ENCODE measurements at regions not wholly inside any gene's neighbourhood (a gene's known extent, or its start where the extent isn't known, plus 50 kb on each side); places are given as distances from the start of the nearest gene placed in this dataset.

- Mint-ChIP-seq H3K27ac (no peak overlapping the region), H3K4me1 (ENCODE audit: low read depth) (no peaks in the 10 kb centered on the region), H3K4me3 (no peak overlapping the region), H3K9me3 (no peaks in the 10 kb centered on the region), H3K36me3 (ENCODE audit: insufficient read depth in 2 of 2) (no peaks in the 10 kb centered on the region), H3K27me3 (ENCODE audit: low read depth) (no peaks in the 10 kb centered on the region)
- DNase-seq (no peak), ATAC-seq (replicated peaks in 1 of 2) (no peak)
Observed at GRCh38 chr12:127054531-127054930, 1212.4 kb upstream of the TMEM132C start.

DNA sequence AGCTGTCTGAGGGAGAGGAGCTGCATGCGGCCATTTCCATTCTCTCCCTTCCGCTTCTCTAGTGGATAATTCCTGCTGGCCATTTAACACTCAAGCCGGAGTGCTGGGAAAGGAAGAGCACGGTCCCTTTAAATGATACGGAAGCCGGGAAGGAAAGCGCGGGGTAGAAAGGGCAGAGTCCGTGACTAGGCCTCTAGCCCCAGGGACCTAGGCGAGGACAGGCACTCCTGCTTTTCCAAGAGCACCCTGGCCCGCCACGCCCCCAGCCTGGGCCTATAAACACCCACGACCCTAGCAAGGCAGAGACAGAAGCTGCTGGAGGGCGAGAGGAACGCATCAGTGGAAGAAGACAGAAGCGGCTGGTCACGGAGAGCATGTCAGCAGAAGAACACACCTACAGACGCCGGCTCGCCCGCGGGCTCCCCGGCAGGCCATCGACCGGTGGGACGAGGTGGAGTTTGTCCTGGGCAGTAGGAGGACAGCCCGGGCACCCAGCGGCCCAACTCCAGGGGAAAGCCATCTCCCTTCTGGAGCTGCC, 1206.6 kb upstream of the TMEM132C start:
- DNase-seq (no peak), ATAC-seq (replicated peaks in 1 of 2) (no peak)
- Mint-ChIP-seq H3K36me3 (ENCODE audit: insufficient read depth in 2 of 2) (peaks cover 0 to 1% of the 10 kb centered on the region in 2 donors), H3K9me3 (no peaks in the 10 kb centered on the region), H3K4me3 (no peak overlapping the region), H3K4me1 (ENCODE audit: low read depth) (no peaks in the 10 kb centered on the region), H3K27me3 (ENCODE audit: low read depth) (no peaks in the 10 kb centered on the region), H3K27ac (no peak overlapping the region)

- Mint-ChIP-seq H3K27me3 (ENCODE audit: low read depth) (no peaks in the 10 kb centered on the region), H3K9me3 (no peaks in the 10 kb centered on the region), H3K4me3 (no peak overlapping the region), H3K27ac (no peak overlapping the region), H3K4me1 (ENCODE audit: low read depth) (no peaks in the 10 kb centered on the region), H3K36me3 (ENCODE audit: insufficient read depth in 2 of 2) (peaks cover 0 to 1% of the 10 kb centered on the region in 2 donors)
- ATAC-seq (replicated peaks in 1 of 2) (no peak), DNase-seq (no peak)
Observed at GRCh38 chr12:127060933-127061332, 1206.0 kb upstream of the TMEM132C start.

DNA sequence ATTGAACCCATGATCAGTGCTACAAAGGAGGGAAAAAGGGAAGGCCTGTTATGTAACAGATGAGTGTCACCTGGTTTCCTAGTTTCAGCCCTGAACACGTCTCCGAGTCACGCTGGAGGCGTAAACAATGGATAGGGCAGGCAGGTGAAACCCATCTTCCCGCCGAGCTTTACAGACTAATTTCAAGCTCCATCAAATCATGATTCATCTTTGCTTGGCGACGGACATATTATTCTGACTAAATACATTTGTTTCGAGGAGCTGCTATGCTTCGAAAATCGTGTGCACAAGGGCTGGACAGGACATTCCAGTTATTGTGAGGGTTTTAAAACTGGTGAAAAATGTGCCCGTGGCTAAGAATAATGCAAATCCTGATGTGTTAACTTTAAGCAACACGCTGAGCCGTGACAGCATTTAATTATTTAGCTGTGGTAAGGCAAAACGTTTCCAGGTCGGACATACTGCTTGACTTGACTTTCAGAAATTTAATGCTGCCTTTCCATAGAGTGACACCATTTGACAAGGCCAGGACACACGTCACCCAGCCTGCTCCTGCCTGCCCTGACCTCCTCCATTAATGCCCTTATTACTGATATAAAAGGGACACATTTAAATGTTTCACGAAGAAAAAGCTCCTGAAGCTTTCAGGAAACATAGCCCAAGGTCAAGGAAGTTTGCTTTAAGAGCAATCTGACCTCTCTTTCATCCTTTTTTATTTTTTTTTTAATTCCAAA, 1203.5 kb upstream of the TMEM132C start:
- DNase-seq (no peak), ATAC-seq (replicated peaks in 1 of 2) (no peak)
- Mint-ChIP-seq H3K4me3 (no peak overlapping the region), H3K4me1 (ENCODE audit: low read depth) (no peaks in the 10 kb centered on the region), H3K36me3 (ENCODE audit: insufficient read depth in 2 of 2) (peaks cover 0 to 1% of the 10 kb centered on the region in 2 donors), H3K27me3 (ENCODE audit: low read depth) (no peaks in the 10 kb centered on the region), H3K27ac (no peak overlapping the region), H3K9me3 (no peaks in the 10 kb centered on the region)

GRCh38 chr12:127064207-127064606, 1202.8 kb upstream of the TMEM132C start:
- H3K36me3 Mint-ChIP-seq (ENCODE audit: insufficient read depth in 2 of 2): peaks cover 0 to 1% of the 10 kb centered on the region in 2 donors
- ATAC-seq (replicated peaks in 1 of 2) (no peak), DNase-seq (no peak)
- no peaks in the 10 kb centered on the region for H3K9me3 Mint-ChIP-seq
- H3K27ac Mint-ChIP-seq: no peak overlapping the region
- H3K4me3 Mint-ChIP-seq: no peak overlapping the region
- H3K27me3 Mint-ChIP-seq (ENCODE audit: low read depth): no peaks in the 10 kb centered on the region
- no peaks in the 10 kb centered on the region for H3K4me1 Mint-ChIP-seq (ENCODE audit: low read depth)

GRCh38 chr12:127065595-127065994, 1201.4 kb upstream of the TMEM132C start:
- DNase-seq: no peak
- no peak overlapping the region for H3K4me3 Mint-ChIP-seq
- peaks cover 0 to 1% of the 10 kb centered on the region in 2 donors for H3K36me3 Mint-ChIP-seq (ENCODE audit: insufficient read depth in 2 of 2)
- H3K27ac Mint-ChIP-seq: no peak overlapping the region
- H3K9me3 Mint-ChIP-seq: no peaks in the 10 kb centered on the region
- ATAC-seq (replicated peaks in 1 of 2): no peak
- H3K27me3 Mint-ChIP-seq (ENCODE audit: low read depth): no peaks in the 10 kb centered on the region
- H3K4me1 Mint-ChIP-seq (ENCODE audit: low read depth): no peaks in the 10 kb centered on the region

DNA sequence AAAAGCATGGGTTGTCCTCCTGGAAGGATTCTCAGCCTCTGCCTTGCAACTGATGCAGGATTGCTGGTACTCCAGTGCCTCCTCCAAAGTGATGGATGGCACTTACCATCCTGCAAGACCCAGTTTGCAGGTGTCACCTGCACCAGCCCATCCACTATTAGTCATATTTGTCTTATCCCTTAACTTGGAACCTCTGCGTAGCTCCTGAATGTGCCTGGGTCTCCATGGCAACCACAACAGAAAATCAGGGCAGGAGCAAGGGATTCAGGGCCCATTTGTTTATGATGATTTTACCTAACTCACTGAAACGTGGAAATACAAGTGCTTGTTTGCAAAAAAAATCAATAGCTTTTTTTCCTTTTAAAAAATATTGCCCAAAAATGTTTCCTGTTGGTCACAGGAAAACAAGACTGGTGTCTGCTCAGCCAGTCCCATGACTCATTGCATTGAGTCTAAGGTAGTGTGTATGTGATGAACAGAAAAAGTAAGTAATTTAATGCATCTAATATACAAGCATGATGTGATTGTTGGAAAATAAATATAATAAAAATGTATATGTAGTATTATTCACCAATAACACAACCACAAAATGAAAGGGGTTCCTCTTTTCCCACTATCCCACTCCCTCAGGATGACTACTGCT, 1196.3 kb upstream of the TMEM132C start:
- DNase-seq (no peak), ATAC-seq (replicated peaks in 1 of 2) (no peak)
- Mint-ChIP-seq H3K27me3 (ENCODE audit: low read depth) (peaks cover 6% of the 10 kb centered on the region), H3K4me3 (no peak overlapping the region), H3K9me3 (no peaks in the 10 kb centered on the region), H3K4me1 (ENCODE audit: low read depth) (no peaks in the 10 kb centered on the region), H3K36me3 (ENCODE audit: insufficient read depth in 2 of 2) (no peaks in the 10 kb centered on the region), H3K27ac (no peak overlapping the region)

DNA sequence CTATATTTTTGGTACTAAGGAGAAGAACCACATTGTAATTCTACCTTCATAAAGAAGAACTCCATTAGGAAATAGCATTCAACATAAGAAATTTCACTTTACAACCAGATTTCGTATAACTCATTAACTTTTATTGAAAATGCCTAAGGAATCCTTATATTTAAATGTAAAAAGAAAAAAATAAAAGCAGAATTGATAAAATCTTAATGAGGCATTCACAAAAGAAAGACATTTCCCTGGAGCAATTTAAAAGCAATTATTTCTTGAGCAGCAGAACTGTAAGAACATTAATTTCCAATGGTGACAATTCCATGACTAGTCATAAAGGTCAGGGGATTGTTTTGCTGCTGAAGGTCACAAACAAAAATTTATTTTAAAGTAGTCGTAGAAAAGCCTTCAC, 1192.8 kb upstream of the TMEM132C start:
- no peak for ATAC-seq (replicated peaks in 1 of 2)
- Mint-ChIP-seq H3K36me3 (ENCODE audit: insufficient read depth in 2 of 2) (no peaks in the 10 kb centered on the region), H3K27me3 (ENCODE audit: low read depth) (peaks cover 12% of the 10 kb centered on the region), H3K9me3 (no peaks in the 10 kb centered on the region), H3K27ac (no peak overlapping the region), H3K4me1 (ENCODE audit: low read depth) (no peaks in the 10 kb centered on the region), H3K4me3 (no peak overlapping the region)
- DNase-seq: no peak

- peaks cover 12% of the 10 kb centered on the region for H3K27me3 Mint-ChIP-seq (ENCODE audit: low read depth)
- no peaks in the 10 kb centered on the region for H3K36me3 Mint-ChIP-seq (ENCODE audit: insufficient read depth in 2 of 2)
- ATAC-seq (replicated peaks in 1 of 2) (no peak), DNase-seq (no peak)
- H3K4me1 Mint-ChIP-seq (ENCODE audit: low read depth): no peaks in the 10 kb centered on the region
- no peak overlapping the region for H3K27ac Mint-ChIP-seq
- no peak overlapping the region for H3K4me3 Mint-ChIP-seq
- H3K9me3 Mint-ChIP-seq: no peaks in the 10 kb centered on the region
Observed at GRCh38 chr12:127075981-127076380, 1191.0 kb upstream of the TMEM132C start.

DNA sequence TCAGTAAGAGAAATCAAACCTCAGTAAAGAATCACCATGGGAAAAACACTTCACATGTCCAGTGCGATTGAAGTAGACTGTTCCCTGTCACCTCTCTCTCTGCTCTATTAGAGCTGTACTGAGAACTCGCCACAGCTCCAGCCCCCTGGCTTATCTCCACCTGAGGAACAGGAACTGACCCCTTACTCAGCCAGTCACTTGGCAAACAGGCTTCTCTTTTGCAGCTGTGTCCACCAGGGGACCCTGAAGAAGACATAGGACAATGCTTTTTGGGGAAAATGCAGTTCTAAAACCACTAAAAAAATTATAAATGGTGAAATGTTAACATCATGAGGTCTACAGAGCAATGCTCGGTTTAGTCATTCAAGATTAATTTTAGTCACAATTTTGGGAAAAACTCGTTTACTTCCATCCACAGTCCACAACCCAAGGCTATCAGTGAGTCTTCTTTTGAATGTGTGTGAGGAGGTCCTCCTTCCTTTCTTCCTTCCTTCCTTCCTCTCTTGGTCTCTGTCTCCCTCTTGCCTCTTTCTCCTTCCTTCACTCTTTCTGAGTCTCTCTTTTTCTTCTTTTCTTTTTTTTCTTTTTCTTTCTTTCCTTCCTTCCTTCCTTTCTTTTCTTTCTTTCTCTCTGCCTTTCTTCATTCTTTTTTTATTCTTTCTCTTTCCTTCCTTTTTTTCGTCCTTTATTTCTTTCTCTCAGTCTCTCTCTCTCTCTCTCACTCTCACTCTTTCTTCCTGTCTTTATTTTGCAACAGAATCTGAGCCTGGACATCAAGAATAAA, 1189.5 kb upstream of the TMEM132C start:
- Mint-ChIP-seq H3K36me3 (ENCODE audit: insufficient read depth in 2 of 2) (no peaks in the 10 kb centered on the region), H3K27me3 (ENCODE audit: low read depth) (peaks cover 12% of the 10 kb centered on the region), H3K9me3 (peaks cover 0 to 2% of the 10 kb centered on the region in 2 donors), H3K27ac (no peak overlapping the region), H3K4me1 (ENCODE audit: low read depth) (no peaks in the 10 kb centered on the region), H3K4me3 (no peak overlapping the region)
- DNase-seq: no peak
- no peak for ATAC-seq (replicated peaks in 1 of 2)

- DNase-seq (no peak), ATAC-seq (replicated peaks in 1 of 2) (no peak)
- no peak overlapping the region for H3K4me3 Mint-ChIP-seq
- H3K27ac Mint-ChIP-seq: no peak overlapping the region
- no peaks in the 10 kb centered on the region for H3K36me3 Mint-ChIP-seq (ENCODE audit: insufficient read depth in 2 of 2)
- H3K4me1 Mint-ChIP-seq (ENCODE audit: low read depth): peaks cover 9% of the 10 kb centered on the region
- peaks cover 0 to 2% of the 10 kb centered on the region in 2 donors for H3K9me3 Mint-ChIP-seq
- H3K27me3 Mint-ChIP-seq (ENCODE audit: low read depth): peaks cover 12% of the 10 kb centered on the region
Observed at GRCh38 chr12:127078577-127079350, 1188.2 kb upstream of the TMEM132C start.

GRCh38 chr12:127079636-127080035, 1187.3 kb upstream of the TMEM132C start:
- DNase-seq (no peak), ATAC-seq (replicated peaks in 1 of 2) (no peak)
- Mint-ChIP-seq H3K27ac (no peak overlapping the region), H3K4me1 (ENCODE audit: low read depth) (peaks cover 12% of the 10 kb centered on the region), H3K9me3 (peaks cover 0 to 2% of the 10 kb centered on the region in 2 donors), H3K4me3 (no peak overlapping the region), H3K27me3 (ENCODE audit: low read depth) (peaks cover 12% of the 10 kb centered on the region), H3K36me3 (ENCODE audit: insufficient read depth in 2 of 2) (no peaks in the 10 kb centered on the region)
